Loucy (cell line): ENCODE measurements at regions not wholly inside any gene's neighbourhood (a gene's known extent, or its start where the extent isn't known, plus 50 kb on each side); places are given as distances from the start of the nearest gene placed in this dataset.

Source experiments
- H2AFZ ChIP-seq: fragments of 200-600 bp; sonication (generic); 2 replicates; pipeline ENCODE4 v1.6.0; 2016; ENCODE audit warnings: antibody characterized with exemption, mild to moderate bottlenecking, low read length, moderate library complexity
- H3F3A ChIP-seq: fragments of 200-600 bp; 2 replicates; pipeline ENCODE4 v1.6.0; 2016; ENCODE audit warnings: antibody characterized with exemption, low read depth, mild to moderate bottlenecking
- H3K27me3 ChIP-seq: fragments of 200-600 bp; sonication (generic); 2 replicates; pipeline ENCODE4 v1.6.1; 2014; ENCODE audit warnings: low read length, mild to moderate bottlenecking; ENCODE audit not compliant: insufficient read depth, poor library complexity, severe bottlenecking
- H3K36me3 ChIP-seq: fragments of 200-600 bp; sonication (generic); 2 replicates; pipeline ENCODE4 v1.6.1; 2016; ENCODE audit warnings: low read length; ENCODE audit not compliant: insufficient read depth
- H3K4me1 ChIP-seq: fragments of 200-600 bp; sonication (generic); 2 replicates; pipeline ENCODE4 v1.5.1; 2014; ENCODE audit warnings: low read length, mild to moderate bottlenecking; ENCODE audit not compliant: insufficient read depth, poor library complexity, severe bottlenecking
- H3K4me2 ChIP-seq: fragments of 200-600 bp; sonication (generic); 2 replicates; pipeline ENCODE4 v1.6.0; 2014; ENCODE audit warnings: antibody characterized with exemption, low read length, low read depth, mild to moderate bottlenecking; ENCODE audit not compliant: poor library complexity, severe bottlenecking
- H3K4me3 ChIP-seq: fragments of 200-600 bp; sonication (generic); 2 replicates; pipeline ENCODE4 v1.5.1; 2014; ENCODE audit warnings: low read length, mild to moderate bottlenecking, mixed read lengths; ENCODE audit not compliant: poor library complexity, severe bottlenecking
- H3K79me2 ChIP-seq: fragments of 200-600 bp; sonication (generic); 2 replicates; pipeline ENCODE4 v1.6.1; 2014; ENCODE audit warnings: low read length; ENCODE audit not compliant: insufficient read depth
- H3K9ac ChIP-seq: fragments of 200-600 bp; sonication (generic); 2 replicates; pipeline ENCODE4 v1.6.0; 2014; ENCODE audit warnings: mild to moderate bottlenecking, low read depth, low read length, moderate library complexity; ENCODE audit not compliant: poor library complexity, severe bottlenecking
- H3K9me2 ChIP-seq: fragments of 200-600 bp; sonication (generic); replicated peaks from 2 replicates; pipeline ENCODE4 v1.6.1; 2016; ENCODE audit warnings: low read depth, low read length, mixed read lengths
- H3K9me3 ChIP-seq: fragments of 200-600 bp; sonication (generic); 2 replicates; pipeline ENCODE4 v1.6.1; 2014; ENCODE audit warnings: mild to moderate bottlenecking, antibody characterized with exemption, low read length, low read depth; ENCODE audit not compliant: insufficient read depth
- H4K20me1 ChIP-seq: fragments of 200-600 bp; sonication (generic); 2 replicates; pipeline ENCODE4 v1.6.0; 2014; ENCODE audit warnings: antibody characterized with exemption, low read length, mild to moderate bottlenecking; ENCODE audit not compliant: insufficient read depth, poor library complexity, severe bottlenecking
- EZH2phosphoT487 ChIP-seq: fragments of 200-600 bp; IDR thresholded peaks from 2 replicates; pipeline ENCODE4 v1.6.1; 2018; ENCODE audit warnings: antibody characterized with exemption, mild to moderate bottlenecking, moderate library complexity, borderline replicate concordance
- TF ChIP-seq, protein P1 (sequence below): fragments of 200-600 bp; sonication (generic); conservative IDR thresholded peaks from 2 replicates; pipeline ENCODE4 v1.5.1; 2014; ENCODE audit warnings: mild to moderate bottlenecking, antibody characterized with exemption, low read length

DNA sequence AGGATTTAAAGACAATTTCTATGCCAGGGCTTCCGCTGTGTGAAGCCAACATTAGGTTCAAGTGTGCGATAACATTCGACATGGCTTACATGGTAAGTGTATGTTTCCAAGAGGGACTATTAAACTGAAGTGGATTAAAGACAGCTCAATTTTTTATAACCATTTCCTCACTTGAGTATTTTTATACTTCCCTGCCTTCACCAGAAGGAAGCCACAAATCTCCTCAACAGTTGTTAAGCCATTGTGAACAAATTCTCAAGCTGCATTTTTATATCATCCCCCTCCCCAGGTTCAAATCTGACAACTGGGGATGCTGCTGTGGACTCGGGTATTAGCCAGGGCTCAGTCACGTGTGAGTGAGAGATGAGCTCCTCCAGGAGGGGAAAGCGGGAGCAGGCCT lies 116.3 kb downstream of the RHOU start:
- no peak overlapping the region for H2AFZ ChIP-seq
- H3K4me1 ChIP-seq: peaks cover 3% of the 10 kb centered on the region
- no peak overlapping the region for H3K9ac ChIP-seq
- H3K9me3 ChIP-seq: no peaks in the 10 kb centered on the region
- no peaks in the 10 kb centered on the region for H3K9me2 ChIP-seq
- no peak overlapping the region for H3K4me2 ChIP-seq
- H3K27me3 ChIP-seq: peaks cover 81% of the 10 kb centered on the region
- H3F3A ChIP-seq: no peaks in the 10 kb centered on the region
- no peaks in the 10 kb centered on the region for H4K20me1 ChIP-seq
- no peak overlapping the region for H3K4me3 ChIP-seq
- no peaks in the 10 kb centered on the region for H3K36me3 ChIP-seq
- TF ChIP-seq, protein P1, sequence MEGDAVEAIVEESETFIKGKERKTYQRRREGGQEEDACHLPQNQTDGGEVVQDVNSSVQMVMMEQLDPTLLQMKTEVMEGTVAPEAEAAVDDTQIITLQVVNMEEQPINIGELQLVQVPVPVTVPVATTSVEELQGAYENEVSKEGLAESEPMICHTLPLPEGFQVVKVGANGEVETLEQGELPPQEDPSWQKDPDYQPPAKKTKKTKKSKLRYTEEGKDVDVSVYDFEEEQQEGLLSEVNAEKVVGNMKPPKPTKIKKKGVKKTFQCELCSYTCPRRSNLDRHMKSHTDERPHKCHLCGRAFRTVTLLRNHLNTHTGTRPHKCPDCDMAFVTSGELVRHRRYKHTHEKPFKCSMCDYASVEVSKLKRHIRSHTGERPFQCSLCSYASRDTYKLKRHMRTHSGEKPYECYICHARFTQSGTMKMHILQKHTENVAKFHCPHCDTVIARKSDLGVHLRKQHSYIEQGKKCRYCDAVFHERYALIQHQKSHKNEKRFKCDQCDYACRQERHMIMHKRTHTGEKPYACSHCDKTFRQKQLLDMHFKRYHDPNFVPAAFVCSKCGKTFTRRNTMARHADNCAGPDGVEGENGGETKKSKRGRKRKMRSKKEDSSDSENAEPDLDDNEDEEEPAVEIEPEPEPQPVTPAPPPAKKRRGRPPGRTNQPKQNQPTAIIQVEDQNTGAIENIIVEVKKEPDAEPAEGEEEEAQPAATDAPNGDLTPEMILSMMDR: no peak
- peak; percentile 72; the same call in 1 of the 2 replicates for TF ChIP-seq EZH2phosphoT487
- no peaks in the 10 kb centered on the region for H3K79me2 ChIP-seq

DNA sequence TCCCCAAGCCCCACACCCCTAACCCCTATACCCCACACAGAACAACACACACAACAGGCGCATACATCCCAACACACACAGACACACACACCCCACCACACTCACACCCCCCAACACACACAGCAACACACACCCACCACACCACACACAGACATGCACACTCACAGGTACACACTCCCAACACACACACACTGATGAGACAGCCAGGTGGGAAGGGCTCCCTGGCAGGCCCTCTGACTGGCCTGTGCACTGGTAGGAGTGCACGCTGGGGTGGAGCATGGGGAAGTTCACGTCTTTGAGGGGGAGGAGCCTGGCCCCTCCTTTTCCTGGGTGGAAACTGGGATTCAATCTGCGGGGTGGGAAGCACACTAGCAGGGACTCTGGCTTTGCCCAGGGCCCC lies 116.7 kb downstream of the RHOU start:
- H3F3A ChIP-seq: no peaks in the 10 kb centered on the region
- no peaks in the 10 kb centered on the region for H3K79me2 ChIP-seq
- no peaks in the 10 kb centered on the region for H3K9me3 ChIP-seq
- H4K20me1 ChIP-seq: no peaks in the 10 kb centered on the region
- peaks cover 85% of the 10 kb centered on the region for H3K27me3 ChIP-seq
- H3K36me3 ChIP-seq: no peaks in the 10 kb centered on the region
- no peak for TF ChIP-seq EZH2phosphoT487
- TF ChIP-seq, protein P1: no peak
- H2AFZ ChIP-seq: no peak overlapping the region
- H3K4me1 ChIP-seq: peaks cover 3% of the 10 kb centered on the region
- no peaks in the 10 kb centered on the region for H3K9me2 ChIP-seq
- H3K4me3 ChIP-seq: no peak overlapping the region
- no peak overlapping the region for H3K4me2 ChIP-seq
- no peak overlapping the region for H3K9ac ChIP-seq

DNA sequence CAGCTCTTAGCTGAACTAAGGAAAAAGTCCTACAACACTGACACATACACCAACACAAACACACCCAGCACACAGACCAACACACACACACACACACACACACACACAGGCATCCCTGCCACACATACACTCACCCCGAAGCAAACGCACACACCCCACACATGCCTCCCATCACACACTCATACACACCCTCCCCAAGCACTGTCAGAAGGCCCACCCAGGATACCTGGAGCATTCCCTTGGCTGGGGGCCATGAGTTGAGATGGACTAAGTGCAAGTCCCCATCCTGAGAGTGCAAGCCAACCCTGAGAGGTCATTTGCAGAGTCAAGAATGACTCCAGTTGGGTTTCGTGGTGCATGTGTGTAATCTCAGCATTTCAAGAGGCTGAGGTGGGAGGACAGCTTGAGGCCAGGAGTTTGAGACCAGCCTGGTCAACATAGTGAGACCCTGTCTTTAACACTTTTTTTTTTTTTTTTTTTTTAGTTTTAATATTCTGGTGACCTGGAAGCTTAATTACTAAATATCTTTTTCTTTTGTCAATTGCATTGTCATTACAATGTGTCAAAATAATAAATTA lies 117.3 kb downstream of the RHOU start:
- Histone ChIP-seq H3K79me2 (no peaks in the 10 kb centered on the region), H3K9ac (no peak overlapping the region), H3K4me3 (no peak overlapping the region), H3K36me3 (no peaks in the 10 kb centered on the region), H3K9me3 (no peaks in the 10 kb centered on the region), H3F3A (no peaks in the 10 kb centered on the region), H4K20me1 (no peaks in the 10 kb centered on the region), H3K9me2 (no peaks in the 10 kb centered on the region), H3K27me3 (peaks cover 85% of the 10 kb centered on the region), H3K4me1 (peaks cover 3% of the 10 kb centered on the region), H3K4me2 (no peak overlapping the region), H2AFZ (no peak overlapping the region)
- no peak for TF ChIP-seq EZH2phosphoT487
- TF ChIP-seq, protein P1: no peak
